A673 (cell line): ENCODE measurements at regions not wholly inside any gene's neighbourhood (a gene's known extent, or its start where the extent isn't known, plus 50 kb on each side); places are given as distances from the start of the nearest gene placed in this dataset.
A peak's percentile ranks its signal among the peaks of the same experiment; 100 is the strongest.

Source experiments
- BruUV-seq: library from RNA; stranded (reverse); fragments of 400-500 nt; replicated peaks from 2 replicates; lab custom pipeline; 2021; lab: Mats Ljungman, UMichigan
- CTCF ChIA-PET: fragments of 300-600 bp; sonication (Branson Sonifier 250); formaldehyde crosslinking; loops from one replicate; lab custom pipeline; 2022; ENCODE audit warnings: antibody characterized with exemption; lab: Charles Lee
- POLR2A ChIA-PET: fragments of 300-600 bp; sonication (Branson Sonifier 250); formaldehyde crosslinking; loops from one replicate; lab custom pipeline; 2022; ENCODE audit warnings: antibody characterized with exemption; ENCODE audit not compliant: low non-redundant PET; lab: Charles Lee
- DNase-seq: peaks from one replicate; pipeline ENCODE4 v3.0.0-alpha.2; 2015; ENCODE audit warnings: low spot score
- H3K27ac ChIP-seq: fragments of 200-600 bp; sonication (generic); 2 replicates; pipeline ENCODE4 v1.5.1; 2016; ENCODE audit warnings: mixed run types, low read depth, mild to moderate bottlenecking, mixed read lengths, antibody characterized with exemption, low read length; ENCODE audit not compliant: poor library complexity, severe bottlenecking
- H3K27me3 ChIP-seq: fragments of 200-600 bp; sonication (generic); replicated peaks from 2 replicates; pipeline ENCODE4 v1.6.1; 2017; ENCODE audit warnings: mixed run types, low read depth, mild to moderate bottlenecking, mixed read lengths, antibody characterized with exemption, low read length; ENCODE audit not compliant: insufficient read depth, poor library complexity
- H3K36me3 ChIP-seq: fragments of 200-600 bp; sonication (generic); 2 replicates; pipeline ENCODE4 v1.6.1; 2016; ENCODE audit warnings: mixed run types, mild to moderate bottlenecking, mixed read lengths, antibody characterized with exemption, low read length; ENCODE audit not compliant: insufficient read depth, poor library complexity, severe bottlenecking
- H3K4me1 ChIP-seq: fragments of 200-600 bp; sonication (generic); 2 replicates; pipeline ENCODE4 v1.6.1; 2017; ENCODE audit warnings: mixed run types, mild to moderate bottlenecking, mixed read lengths, antibody characterized with exemption, low read length; ENCODE audit not compliant: insufficient read depth, poor library complexity, severe bottlenecking
- H3K4me3 ChIP-seq: fragments of 200-600 bp; sonication (generic); 2 replicates; pipeline ENCODE4 v1.5.1; 2016; ENCODE audit warnings: low read depth, mixed run types, mild to moderate bottlenecking, mixed read lengths, low read length; ENCODE audit not compliant: poor library complexity, severe bottlenecking
- H3K9me3 ChIP-seq: fragments of 200-600 bp; sonication (generic); 2 replicates; pipeline ENCODE4 v1.6.1; 2016; ENCODE audit warnings: mixed run types, low read depth, mild to moderate bottlenecking, mixed read lengths, antibody characterized with exemption, low read length; ENCODE audit not compliant: poor library complexity, severe bottlenecking
- EZH2 ChIP-seq: fragments of 200-600 bp; sonication (generic); IDR thresholded peaks from 2 replicates; pipeline ENCODE4 v1.6.1; 2017; ENCODE audit warnings: borderline replicate concordance, low read depth, mild to moderate bottlenecking, mixed read lengths, antibody characterized with exemption, low read length; ENCODE audit not compliant: poor library complexity, severe bottlenecking
- intact Hi-C: fragments of 100-400 bp; cut with micrococcal nuclease; formaldehyde crosslinking; loops from one replicate; pipeline ENCODE4 v1.10.0; 2022; ENCODE audit not compliant: unreplicated experiment
- TF ChIP-seq, protein P1 (sequence below): fragments of 300-800, 200-600 bp; sonication (generic); conservative IDR thresholded peaks from 2 replicates; pipeline ENCODE4 v1.5.1; 2017; ENCODE audit warnings: low read depth, mild to moderate bottlenecking, antibody characterized with exemption, low read length, moderate library complexity, mixed read lengths

DNA sequence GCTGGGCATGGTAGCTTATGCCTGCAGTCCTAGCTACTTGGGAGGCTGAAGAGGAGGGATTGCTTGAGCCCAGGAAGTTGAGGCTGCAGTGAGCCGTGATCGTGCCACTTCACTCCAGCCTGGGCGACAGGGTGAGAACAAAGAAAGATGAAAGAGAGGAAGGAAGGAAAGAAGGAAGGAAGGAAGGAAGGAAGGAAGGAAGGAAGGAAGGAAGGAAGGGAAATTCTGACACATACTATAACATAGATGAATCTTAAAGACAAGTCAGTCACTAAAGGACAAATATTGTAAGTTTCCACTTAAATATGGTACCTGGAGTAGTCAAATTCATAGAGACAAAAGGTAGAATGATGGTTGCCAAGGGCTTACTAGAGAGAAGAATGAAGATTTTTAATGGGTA is 108.0 kb upstream of the CACHD1 start:
- BruUV-seq, result no TSS peak
- H3K4me3 ChIP-seq, result no peak overlapping the region
- H3K9me3 ChIP-seq, result no peaks in the 10 kb centered on the region
- CTCF ChIA-PET, result interaction anchor here (1.0 kb wide), 2 partner anchors 93 to 292 kb away, joined by 3 to 4 read pairs; no protein-coding TSS in a partner anchor
- no peaks in the 10 kb centered on the region for H3K27me3 ChIP-seq
- intact Hi-C loops, result loop anchor here (1.0 to 10.0 kb wide), 6 partner anchors 80 to 575 kb away; no protein-coding TSS in a partner anchor
- POLR2A ChIA-PET, result interaction anchor here (0.6 to 1.4 kb wide), 4 partner anchors 24 to 1436 kb away, joined by 3 to 4 read pairs (median 4); no protein-coding TSS in a partner anchor
- TF ChIP-seq EZH2, result no peak
- TF ChIP-seq, protein P1, sequence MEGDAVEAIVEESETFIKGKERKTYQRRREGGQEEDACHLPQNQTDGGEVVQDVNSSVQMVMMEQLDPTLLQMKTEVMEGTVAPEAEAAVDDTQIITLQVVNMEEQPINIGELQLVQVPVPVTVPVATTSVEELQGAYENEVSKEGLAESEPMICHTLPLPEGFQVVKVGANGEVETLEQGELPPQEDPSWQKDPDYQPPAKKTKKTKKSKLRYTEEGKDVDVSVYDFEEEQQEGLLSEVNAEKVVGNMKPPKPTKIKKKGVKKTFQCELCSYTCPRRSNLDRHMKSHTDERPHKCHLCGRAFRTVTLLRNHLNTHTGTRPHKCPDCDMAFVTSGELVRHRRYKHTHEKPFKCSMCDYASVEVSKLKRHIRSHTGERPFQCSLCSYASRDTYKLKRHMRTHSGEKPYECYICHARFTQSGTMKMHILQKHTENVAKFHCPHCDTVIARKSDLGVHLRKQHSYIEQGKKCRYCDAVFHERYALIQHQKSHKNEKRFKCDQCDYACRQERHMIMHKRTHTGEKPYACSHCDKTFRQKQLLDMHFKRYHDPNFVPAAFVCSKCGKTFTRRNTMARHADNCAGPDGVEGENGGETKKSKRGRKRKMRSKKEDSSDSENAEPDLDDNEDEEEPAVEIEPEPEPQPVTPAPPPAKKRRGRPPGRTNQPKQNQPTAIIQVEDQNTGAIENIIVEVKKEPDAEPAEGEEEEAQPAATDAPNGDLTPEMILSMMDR, result no peak
- peak; percentile 92 for DNase-seq
- H3K36me3 ChIP-seq, result no peaks in the 10 kb centered on the region
- H3K27ac ChIP-seq, result peak overlapping the region; percentile 99
- peaks cover 54% of the 10 kb centered on the region for H3K4me1 ChIP-seq

DNA sequence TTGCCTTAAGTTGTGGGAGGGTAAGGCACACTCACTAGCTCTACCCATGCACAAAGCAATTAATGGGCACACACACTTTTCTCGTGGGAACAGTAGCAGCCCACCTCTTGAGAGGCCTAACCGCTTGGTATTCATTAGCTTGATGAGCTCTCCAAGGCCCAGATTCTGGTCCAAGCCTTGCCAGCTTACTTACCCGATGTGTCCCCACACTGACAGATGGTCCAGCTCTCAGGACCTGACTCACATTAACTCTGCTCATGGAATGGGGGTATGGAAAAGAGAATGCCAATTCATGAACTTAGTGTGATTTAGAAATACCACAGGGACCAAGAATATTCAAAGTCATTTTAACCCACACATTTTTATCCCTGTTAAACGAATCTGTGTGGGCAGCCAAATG is 106.8 kb upstream of the CACHD1 start:
- CTCF ChIA-PET, result interaction anchor here (1.0 kb wide), 1 partner anchor 291 kb away, joined by 4 read pairs; no protein-coding TSS in a partner anchor
- Histone ChIP-seq H3K36me3 (no peaks in the 10 kb centered on the region), H3K9me3 (no peaks in the 10 kb centered on the region), H3K27me3 (no peaks in the 10 kb centered on the region), H3K27ac (peak overlapping the region; percentile 99), H3K4me1 (peaks cover 50% of the 10 kb centered on the region), H3K4me3 (no peak overlapping the region)
- peak; percentile 90 for DNase-seq
- POLR2A ChIA-PET, result no interaction called here
- no peak for TF ChIP-seq EZH2
- TF ChIP-seq, protein P1, result no peak
- intact Hi-C loops, result loop anchor here (2.0 to 10.0 kb wide), 4 partner anchors 81 to 576 kb away; no protein-coding TSS in a partner anchor
- no TSS peak for BruUV-seq

DNA sequence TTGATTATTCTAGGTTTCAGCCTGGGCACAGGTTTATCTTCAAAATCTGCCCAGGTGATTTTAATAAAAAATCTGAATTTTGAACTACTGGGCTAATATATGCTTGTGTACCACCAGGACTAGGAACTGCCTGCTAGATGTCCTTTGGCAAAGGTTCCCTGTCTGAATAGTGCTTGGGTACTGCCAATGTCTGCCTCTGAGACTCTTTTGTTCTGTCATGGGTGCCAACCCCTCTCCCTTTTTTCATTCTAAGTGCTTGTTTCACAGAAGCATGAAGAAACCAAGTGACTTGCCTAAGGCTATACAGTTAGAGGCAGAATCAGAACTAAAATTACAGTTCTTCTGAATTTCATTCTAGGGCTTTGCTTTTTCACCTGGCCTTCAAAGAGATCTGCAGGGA is 106.3 kb upstream of the CACHD1 start:
- Histone ChIP-seq H3K27me3 (no peaks in the 10 kb centered on the region), H3K36me3 (no peaks in the 10 kb centered on the region), H3K9me3 (no peaks in the 10 kb centered on the region), H3K4me1 (peaks cover 45% of the 10 kb centered on the region), H3K4me3 (no peak overlapping the region), H3K27ac (peak overlapping the region; percentile 99)
- BruUV-seq, result no TSS peak
- no peak for DNase-seq
- ChIA-PET CTCF (no interaction called here), POLR2A (no interaction called here)
- intact Hi-C loops, result loop anchor here (2.0 to 10.0 kb wide), 4 partner anchors 81 to 576 kb away; no protein-coding TSS in a partner anchor
- no peak for TF ChIP-seq EZH2
- TF ChIP-seq, protein P1, result no peak
